ENCODE measurements at regions not wholly inside any gene's neighbourhood (a gene's known extent, or its start where the extent isn't known, plus 50 kb on each side); places are given as distances from the start of the nearest gene placed in this dataset.

GRCh38 chr4:137083571-137084135 lies 448.6 kb downstream of the PCDH18 start:
- no peak overlapping the region for H3K27ac ChIP-seq (ENCODE audit: low read depth, low read length)

GRCh38 chr4:137082061-137082460 lies 450.2 kb downstream of the PCDH18 start:
- Histone ChIP-seq H3K4me2 (ENCODE audit: low read length) (no peak overlapping the region), H3K27ac (ENCODE audit: low read depth, low read length) (no peak overlapping the region), H3F3A (ENCODE audit: control insufficient read depth, insufficient read depth) (no peaks in the 10 kb centered on the region), H3K4me3 (ENCODE audit: low read length) (no peak overlapping the region), H3K4me1 (ENCODE audit: control insufficient read depth, low read length) (no peaks in the 10 kb centered on the region), H3K79me2 (ENCODE audit: control insufficient read depth, low read length) (no peaks in the 10 kb centered on the region), H3K36me3 (ENCODE audit: control insufficient read depth, low read length) (no peaks in the 10 kb centered on the region), H3K9me2 (replicated peaks; ENCODE audit: control insufficient read depth, low read length) (no peaks in the 10 kb centered on the region), H3K9me3 (ENCODE audit: control insufficient read depth, insufficient read depth, low read length) (no peaks in the 10 kb centered on the region), H3K27me3 (ENCODE audit: control insufficient read depth, low read length) (no peaks in the 10 kb centered on the region), H4K20me1 (ENCODE audit: control insufficient read depth, insufficient read depth, low read depth, low read length) (no peaks in the 10 kb centered on the region)
- TF ChIP-seq EZH2phosphoT487 (IDR thresholded peaks at IDR 0.05; ENCODE audit: borderline replicate concordance, low read length): no peak
- no peak for TF ChIP-seq CTCF (IDR thresholded peaks at IDR 0.05; ENCODE audit: low read depth, low read length, poor library complexity, severe bottlenecking)

More at GRCh38 chr4:137083571-137084135, 448.6 kb downstream of the PCDH18 start:
- no peak overlapping the region for H3K4me2 ChIP-seq (ENCODE audit: low read length)
- no peaks in the 10 kb centered on the region for H4K20me1 ChIP-seq (ENCODE audit: control insufficient read depth, insufficient read depth, low read depth, low read length)
- H3K27me3 ChIP-seq (ENCODE audit: control insufficient read depth, low read length): no peaks in the 10 kb centered on the region
- H3K9me2 ChIP-seq (replicated peaks; ENCODE audit: control insufficient read depth, low read length): no peaks in the 10 kb centered on the region
- TF ChIP-seq CTCF (IDR thresholded peaks at IDR 0.05; ENCODE audit: low read depth, low read length, poor library complexity, severe bottlenecking) (no peak), EZH2phosphoT487 (IDR thresholded peaks at IDR 0.05; ENCODE audit: borderline replicate concordance, low read length) (no peak)
- no peaks in the 10 kb centered on the region for H3K36me3 ChIP-seq (ENCODE audit: control insufficient read depth, low read length)
- no peaks in the 10 kb centered on the region for H3K79me2 ChIP-seq (ENCODE audit: control insufficient read depth, low read length)
- H3F3A ChIP-seq (ENCODE audit: control insufficient read depth, insufficient read depth): no peaks in the 10 kb centered on the region
- no peak overlapping the region for H3K4me3 ChIP-seq (ENCODE audit: low read length)
- no peaks in the 10 kb centered on the region for H3K4me1 ChIP-seq (ENCODE audit: control insufficient read depth, low read length)
- no peaks in the 10 kb centered on the region for H3K9me3 ChIP-seq (ENCODE audit: control insufficient read depth, insufficient read depth, low read length)

GRCh38 chr4:137076908-137077307 lies 455.4 kb downstream of the PCDH18 start:
- Histone ChIP-seq H3K36me3 (ENCODE audit: control insufficient read depth, low read length) (no peaks in the 10 kb centered on the region), H3K9me3 (ENCODE audit: control insufficient read depth, insufficient read depth, low read length) (no peaks in the 10 kb centered on the region), H3K4me1 (ENCODE audit: control insufficient read depth, low read length) (no peaks in the 10 kb centered on the region), H3K27ac (ENCODE audit: low read depth, low read length) (no peak overlapping the region), H3F3A (ENCODE audit: control insufficient read depth, insufficient read depth) (no peaks in the 10 kb centered on the region), H3K27me3 (ENCODE audit: control insufficient read depth, low read length) (no peaks in the 10 kb centered on the region), H3K4me2 (ENCODE audit: low read length) (no peak overlapping the region), H3K4me3 (ENCODE audit: low read length) (no peak overlapping the region), H4K20me1 (ENCODE audit: control insufficient read depth, insufficient read depth, low read depth, low read length) (no peaks in the 10 kb centered on the region), H3K9me2 (replicated peaks; ENCODE audit: control insufficient read depth, low read length) (no peaks in the 10 kb centered on the region), H3K79me2 (ENCODE audit: control insufficient read depth, low read length) (no peaks in the 10 kb centered on the region)
- TF ChIP-seq CTCF (IDR thresholded peaks at IDR 0.05; ENCODE audit: low read depth, low read length, poor library complexity, severe bottlenecking): no peak
- TF ChIP-seq EZH2phosphoT487 (IDR thresholded peaks at IDR 0.05; ENCODE audit: borderline replicate concordance, low read length): no peak
